Activated T-cell treated with anti-CD3 and anti-CD28 coated beads for 1 hour (primary cell): ENCODE measurements at regions not wholly inside any gene's neighbourhood (a gene's known extent, or its start where the extent isn't known, plus 50 kb on each side); places are given as distances from the start of the nearest gene placed in this dataset.
"Not testable (repeated sequence)": the region's sequence is repeated elsewhere in the genome, so short reads cannot be mapped to it uniquely, and the experiment has no call there.

Experiments
- DNase-seq: peaks from one replicate; pipeline ENCODE4 v3.0.0-alpha.2; 2020; ENCODE audit warnings: low read depth

DNA sequence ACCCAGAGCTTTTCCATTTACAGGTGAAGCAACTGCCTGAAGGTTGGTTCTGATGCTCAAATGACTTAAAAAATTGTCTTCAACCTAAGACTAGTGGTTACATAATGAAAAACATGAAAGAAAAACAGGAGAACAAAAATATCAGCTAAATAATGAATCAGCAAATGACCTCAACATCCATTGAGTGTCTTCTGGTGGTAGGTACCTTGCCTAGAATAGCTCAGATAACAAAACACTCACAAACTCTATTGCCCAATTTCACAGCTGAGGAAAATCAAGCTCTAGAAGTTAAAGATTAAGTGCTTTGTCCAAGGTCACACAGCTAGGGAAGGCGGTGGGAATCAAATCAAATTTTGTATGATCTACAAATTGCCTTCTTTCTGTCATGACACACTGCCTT lies 304.6 kb upstream of the CDH11 start:
- no peak for DNase-seq

DNA sequence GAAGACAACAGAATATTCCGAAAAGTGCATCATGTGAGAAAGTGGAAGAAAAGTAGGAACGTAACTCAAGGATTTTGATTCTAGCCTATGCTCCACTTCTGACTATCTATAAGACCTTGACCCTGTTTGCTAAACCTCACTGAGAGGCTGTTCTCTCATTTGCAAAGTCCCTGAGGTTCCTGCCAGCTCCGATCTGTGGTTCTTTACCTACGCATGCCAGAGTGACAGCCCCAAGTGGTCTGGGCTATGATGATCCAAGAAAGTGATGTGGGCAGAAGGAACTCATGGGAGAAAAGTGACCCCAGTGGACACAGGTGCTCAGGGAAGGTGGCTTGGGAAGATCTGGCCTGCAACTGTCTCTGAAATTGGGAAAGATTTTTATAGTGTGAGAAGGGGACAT lies 301.1 kb upstream of the CDH11 start:
- DNase-seq, result no peak

DNA sequence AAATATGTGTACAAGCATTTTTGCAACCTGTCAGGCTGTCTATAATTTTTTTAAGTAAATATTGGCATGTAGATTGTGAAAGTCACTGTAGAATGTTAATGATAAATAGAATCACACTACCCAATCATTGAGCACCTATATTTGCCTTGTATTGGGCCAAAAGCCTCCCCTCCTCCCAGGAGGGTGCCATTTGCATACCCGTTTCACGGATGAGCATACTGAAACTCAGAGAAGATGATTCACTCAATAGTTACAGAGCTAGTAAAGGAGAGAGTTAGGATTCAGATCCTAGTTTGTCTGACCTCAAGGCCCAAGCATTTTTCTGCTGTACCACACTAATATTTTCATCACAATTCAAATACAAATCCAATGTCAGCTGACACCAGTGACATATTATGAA lies 299.7 kb upstream of the CDH11 start:
- DNase-seq, result no peak

DNA sequence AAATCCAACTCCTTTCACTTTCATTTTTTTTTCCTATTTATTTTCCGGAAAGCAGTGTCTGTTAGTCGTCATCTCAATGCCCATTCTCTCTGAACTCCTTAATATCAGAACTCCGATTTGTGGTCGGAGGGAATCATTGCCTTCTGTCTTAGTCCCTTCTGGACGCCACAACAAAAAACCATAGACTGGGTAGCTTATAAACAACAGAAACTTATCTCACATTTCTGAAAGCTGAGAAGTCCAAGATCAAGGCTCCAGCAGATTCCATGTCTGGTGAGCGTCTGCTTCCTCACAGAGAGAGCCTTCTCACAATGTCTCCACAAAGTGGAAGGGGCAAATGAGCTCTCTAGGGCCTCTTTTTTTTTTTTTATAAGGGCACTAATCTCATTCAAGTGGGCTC lies 296.6 kb upstream of the CDH11 start:
- DNase-seq, result no peak

DNA sequence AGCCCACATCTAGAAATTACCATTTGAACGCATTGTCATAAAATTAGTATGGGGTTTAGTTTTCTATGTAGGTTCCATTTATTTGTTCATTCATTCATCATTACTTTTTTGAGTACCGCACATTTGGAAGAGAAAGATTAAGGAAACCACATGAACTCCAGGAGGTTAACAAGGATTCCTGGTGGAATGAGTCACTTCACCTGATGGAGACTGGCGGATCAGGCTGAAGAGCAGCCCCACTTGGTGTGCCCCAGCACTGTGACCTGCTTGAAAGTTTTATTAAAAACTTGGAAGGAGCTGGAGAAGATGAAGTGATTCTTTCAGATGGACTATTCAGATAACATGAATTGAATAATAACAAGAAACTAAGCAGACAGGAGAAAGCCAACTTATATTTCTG lies 293.6 kb upstream of the CDH11 start:
- DNase-seq, result no peak

DNA sequence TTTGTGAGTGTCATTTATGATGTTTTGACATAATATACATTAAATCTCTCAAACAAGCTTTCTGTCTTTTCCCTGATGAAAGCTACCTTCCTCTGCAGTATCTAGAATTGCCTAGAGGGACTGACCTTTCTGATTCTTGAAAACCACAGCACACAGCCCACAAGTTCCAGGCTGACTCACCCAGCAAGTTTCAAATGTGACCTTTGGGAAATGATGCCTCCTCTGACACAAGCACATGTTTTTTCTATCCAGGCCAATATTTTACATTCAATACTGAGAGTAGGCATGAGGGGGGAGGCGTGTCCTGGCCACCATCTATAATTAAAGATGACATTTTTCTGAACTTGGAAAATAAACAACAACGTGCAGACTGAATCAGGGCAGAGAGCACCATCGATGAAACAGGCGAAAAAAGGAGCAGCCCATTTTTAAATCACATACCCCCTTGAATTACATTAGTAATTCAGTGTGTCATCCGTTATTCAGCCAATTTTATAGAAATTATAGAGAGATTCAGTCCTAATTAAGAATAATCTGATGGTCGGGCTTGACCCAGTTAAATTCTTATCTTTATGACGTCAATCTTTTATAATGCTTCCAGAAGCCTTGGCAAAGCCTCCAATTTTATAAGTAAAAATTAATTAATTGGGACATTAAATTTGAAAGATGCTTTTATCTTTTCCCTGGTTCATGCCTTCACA lies 292.6 kb upstream of the CDH11 start:
- no peak for DNase-seq

DNA sequence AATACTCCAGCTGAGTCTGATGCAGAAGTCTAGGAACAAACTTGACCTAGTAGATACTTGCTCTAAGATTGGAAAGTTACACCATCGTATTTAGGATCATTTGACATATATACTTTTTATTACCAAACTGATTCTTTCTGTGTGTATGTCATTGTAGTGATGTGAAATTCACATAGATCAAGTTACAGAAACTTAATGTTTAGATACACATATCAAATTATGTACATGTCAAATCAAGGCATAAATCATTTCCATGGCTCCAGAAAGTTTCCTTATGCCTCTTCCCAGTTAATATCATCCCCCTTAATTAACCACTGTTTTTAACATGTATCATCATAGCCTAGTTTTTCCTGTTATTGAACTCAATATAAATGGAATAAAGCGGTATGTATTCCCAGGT lies 292.0 kb upstream of the CDH11 start:
- DNase-seq, result no peak

DNA sequence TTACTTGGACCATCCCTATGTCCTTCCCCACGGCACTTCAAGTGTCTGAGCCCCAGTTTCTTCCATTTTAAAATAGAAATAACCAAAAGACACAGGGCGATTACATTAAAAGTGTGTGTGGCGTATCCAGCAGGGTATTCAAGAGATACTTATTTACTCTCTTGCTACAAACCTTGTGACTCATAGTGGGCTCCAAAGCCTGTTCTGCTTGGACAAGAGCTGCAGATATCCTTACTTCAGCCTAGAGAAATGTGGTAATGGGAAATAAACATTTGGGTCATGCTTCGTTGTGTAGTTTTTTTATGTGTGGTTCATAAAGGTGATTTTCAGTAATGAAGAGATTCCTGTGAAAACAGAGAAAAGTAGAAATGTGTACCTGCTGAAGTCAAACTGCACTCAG lies 288.9 kb upstream of the CDH11 start:
- no peak for DNase-seq

DNA sequence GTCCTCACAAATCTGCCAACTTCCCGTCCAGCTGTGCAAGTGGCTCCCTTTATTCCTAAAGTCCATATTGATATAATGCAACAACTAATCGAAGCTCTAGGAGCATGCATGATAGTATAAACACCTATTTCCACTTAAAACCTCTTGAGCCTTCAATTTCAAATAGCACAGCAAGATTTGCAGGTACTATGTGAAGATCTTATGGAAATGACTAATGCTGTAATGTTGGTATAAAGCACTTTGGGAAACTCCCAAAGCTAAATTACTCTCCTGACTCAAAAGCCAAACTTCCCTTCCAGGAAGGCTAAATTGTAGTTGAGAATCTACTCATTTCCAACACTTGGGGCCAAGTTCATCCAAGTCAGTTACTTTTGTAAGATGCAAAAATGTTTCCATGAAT lies 287.6 kb upstream of the CDH11 start:
- no peak for DNase-seq

DNA sequence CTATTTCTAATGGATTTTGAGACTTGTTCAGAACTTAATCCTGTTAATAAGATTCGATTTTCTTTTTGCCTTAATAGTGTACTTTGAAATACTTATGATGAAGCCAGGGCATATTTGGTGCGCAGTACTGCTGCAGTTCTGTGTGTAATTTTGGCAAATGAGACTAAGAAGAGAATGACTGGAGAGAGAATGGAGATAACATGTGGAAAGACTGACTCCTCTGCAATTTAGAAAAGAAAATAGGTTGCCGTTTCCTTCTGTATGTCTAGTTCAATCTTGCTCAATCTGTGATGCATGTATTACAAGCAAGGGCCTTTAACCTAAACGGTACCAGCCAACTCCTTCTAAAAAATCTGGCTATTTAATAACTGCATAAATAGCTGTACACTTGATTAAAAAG lies 285.1 kb upstream of the CDH11 start:
- DNase-seq, result no peak

DNA sequence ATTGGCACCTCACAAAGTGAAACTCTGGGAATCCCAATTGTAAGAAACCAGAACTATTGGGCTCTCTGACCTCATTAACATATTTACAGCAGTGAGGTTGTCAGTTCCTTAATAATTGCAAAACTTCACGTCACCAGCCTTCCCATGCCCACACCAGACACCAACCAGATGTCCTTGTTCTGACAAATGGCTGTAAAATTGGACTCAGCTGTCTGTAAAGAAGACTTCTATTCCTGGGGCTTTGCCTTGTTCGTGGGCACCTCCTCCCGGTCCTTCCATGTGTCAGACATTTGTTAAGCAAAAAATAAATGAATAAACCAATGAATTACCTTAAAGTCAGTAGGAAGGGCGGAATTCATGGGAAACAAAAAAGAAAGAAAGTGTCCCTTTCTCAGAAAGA lies 284.3 kb upstream of the CDH11 start:
- DNase-seq, result no peak

DNA sequence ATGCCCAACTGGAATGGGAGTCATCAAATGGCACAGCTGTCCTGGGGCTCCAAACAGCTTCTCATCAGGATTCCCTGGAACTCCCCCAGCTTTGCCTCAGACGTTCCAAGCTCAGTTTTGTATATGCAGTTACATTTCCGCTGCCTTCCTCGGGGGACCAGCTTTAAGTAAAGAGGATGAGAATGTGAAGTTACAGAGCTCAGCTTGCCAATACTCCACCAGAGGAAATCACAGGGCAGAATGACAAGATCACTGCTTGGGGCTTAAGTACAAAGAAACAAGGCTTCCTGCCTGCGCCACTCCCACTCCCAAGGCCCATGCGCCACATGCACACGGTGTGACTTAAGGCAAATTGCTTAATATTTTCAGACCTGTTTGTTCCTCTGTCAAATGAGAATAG lies 272.4 kb upstream of the CDH11 start:
- DNase-seq, result no peak

DNA sequence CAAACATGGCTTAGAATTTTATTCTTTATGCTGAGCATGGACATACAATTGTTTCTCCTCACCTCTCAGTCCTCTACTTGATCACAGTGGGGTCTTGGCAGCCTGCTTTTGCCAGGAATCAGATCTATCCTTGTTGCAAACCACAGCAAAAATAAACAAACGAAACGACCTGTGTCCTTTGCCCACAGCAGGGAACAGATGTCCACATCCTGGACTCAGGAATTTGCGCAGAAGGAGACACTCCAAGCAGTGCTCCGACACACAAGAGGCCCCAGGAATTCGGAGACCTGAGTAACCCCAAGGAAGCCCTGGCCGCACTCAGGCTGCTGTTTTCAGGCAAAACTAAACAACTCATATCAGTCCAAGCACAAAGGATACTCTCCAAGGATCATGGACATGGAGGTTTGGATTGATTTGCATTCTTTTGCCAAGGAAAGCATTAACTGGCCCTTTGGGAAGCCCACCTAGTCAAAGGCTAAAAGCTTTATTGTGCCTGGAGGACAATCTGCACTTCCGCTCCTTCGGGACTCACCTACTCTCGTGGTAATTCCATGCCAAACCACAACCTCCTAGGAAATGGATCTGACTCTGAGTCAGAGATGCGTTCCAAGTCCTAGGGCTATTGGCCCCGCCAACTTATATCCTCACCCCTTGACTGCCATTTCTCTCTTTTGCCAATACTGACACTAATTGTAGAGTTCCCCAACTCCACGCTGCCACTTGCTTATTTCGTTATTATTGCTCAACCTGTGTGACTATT lies 271.1 kb upstream of the CDH11 start:
- DNase-seq, result no peak

DNA sequence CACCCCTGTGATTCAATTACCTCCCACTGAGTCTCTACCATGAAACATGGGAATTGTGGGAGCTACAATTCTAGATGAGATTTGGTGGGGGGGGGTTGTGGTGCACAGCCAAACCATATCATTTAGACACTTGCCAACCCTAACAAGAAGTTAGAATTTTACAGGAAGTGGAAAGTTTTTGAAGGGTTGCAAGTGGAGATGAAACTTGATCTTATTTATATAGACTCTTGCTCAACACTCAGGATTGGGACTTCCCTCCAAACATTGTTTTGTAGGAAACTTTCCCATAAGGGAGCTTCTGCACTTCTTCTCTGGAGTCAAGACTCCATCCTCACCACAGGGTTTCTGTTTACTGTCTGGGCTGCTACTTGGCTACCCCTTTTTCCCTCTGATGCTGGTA lies 266.7 kb upstream of the CDH11 start:
- no peak for DNase-seq

DNA sequence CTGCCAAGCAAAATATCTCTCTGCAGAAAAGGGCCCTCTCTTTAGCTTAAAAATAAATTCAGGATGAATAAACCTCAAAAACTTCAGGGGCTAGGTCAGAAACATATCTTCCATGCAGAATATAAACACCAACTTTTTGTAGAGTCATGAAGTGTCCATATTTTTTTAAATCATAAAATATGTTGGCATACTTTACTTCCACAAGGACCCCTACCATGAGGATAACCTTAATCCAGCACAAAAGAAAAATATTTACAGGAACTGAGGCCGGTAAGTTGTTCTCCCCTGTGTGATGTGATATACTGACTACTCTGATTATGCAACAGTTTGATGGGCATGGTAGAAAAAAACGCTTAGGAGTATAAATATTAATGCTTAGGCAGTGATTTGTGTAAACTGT lies 264.8 kb upstream of the CDH11 start:
- no peak for DNase-seq

DNA sequence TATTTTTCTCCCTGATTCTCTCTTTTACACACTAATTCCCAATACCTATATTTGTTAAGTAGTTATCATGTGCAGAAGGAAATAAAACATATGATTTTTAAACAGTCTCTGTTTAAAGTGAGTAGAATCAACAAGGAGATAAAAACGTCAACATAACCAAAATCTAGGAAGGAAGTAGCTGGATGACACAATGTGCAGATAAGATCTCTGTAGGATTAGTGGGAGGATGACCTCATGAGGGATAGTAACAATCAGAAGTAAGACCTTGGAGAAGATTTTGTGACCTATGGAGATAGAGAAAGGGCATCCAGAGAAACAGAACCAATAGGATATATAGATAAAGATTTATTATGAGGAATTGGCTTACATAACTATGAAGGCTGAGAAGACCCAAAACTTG lies 262.6 kb upstream of the CDH11 start:
- no peak for DNase-seq

DNA sequence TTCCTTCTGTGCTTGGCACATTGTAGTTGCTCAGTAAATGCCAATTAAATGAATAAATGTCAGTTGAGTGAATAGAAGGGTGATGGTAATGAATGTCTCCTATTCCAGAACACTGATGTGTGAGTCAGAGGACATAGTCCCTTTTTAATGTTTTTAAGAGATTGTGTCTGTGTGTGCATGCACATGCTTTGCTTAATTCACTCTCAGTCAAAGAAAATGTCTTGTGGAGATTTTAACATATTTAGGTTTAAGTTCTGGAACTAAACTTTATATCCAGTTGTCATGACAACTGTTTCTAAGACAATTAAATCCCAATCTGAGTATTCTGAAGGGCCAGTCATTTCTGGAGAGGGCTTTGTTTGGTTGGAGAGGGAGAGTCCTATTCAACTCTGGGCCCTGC lies 255.3 kb upstream of the CDH11 start:
- DNase-seq, result no peak

DNA sequence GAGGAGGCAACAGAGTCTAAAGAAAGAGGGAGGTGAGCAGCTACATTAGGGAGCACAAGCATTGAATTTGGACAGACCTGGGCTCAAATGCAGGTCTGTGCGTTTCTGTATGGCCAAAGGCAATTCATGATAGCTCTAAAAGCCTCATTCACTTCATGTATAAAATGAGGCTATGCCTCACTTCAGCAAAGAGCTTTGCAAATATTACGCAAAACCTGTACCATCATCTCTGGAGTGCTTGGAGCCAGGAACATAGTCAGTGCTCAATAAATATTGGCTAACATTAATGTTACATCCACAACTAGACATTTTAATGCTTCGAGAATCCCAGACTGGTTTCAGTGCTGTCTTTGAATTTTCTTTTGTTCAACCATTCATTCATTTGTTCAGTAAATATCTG lies 254.7 kb upstream of the CDH11 start:
- no peak for DNase-seq

DNA sequence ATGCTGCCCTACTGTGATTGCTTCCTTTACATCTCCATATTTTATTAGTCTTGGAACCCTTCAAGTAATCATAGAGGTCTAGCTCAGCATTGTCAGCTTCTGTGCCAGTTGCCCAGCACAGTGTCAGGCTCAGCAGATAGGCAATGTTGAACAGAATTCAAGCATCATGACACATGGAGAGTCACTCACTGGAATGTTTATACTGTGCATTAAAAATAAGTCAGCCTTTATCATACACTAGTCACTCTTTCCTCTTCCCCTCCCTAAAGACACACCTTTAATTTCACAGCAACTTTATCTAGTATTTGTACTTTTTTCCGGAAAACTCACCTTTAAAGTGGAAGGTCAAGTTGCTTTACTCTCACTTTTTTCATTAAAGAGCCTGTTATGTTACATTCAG lies 253.8 kb upstream of the CDH11 start:
- no peak for DNase-seq

DNA sequence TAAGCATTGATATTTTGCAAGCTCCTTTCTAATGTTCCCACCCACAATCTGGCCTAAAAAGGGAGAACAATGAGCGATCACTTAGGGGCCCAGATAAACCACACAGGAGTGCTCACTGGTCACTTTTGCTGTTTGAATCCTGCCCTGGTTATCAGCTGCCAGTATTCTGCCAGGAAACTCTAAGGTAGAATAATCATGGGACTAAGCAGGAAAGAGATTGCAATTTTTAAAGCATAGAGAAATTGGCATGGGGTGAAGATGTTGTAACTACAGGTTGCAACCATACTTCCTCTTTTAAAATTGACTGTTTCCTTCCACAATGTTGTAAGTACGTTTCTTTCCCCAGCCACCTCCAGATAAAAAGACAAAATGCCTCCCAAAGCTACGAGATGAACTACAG lies 251.2 kb upstream of the CDH11 start:
- DNase-seq, result no peak

DNA sequence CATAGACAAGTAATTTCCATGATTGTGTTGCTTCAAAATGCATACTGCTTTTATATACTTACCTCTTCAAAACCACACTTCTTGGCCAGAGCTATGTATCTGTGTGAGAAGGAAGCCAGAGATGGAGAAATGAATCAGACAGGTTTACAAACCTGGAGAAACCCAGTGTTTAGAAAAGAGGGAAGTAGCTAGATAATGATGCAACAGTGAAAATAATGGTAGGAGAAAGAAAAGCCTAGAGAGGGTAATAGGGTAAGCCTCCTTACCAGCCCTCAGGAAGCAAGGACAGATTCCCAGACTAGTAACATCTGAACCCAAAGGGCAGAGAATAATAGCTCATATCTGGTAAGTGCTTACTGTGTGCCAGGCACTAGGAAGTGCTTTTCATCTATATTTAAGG lies 250.3 kb upstream of the CDH11 start:
- DNase-seq, result no peak

DNA sequence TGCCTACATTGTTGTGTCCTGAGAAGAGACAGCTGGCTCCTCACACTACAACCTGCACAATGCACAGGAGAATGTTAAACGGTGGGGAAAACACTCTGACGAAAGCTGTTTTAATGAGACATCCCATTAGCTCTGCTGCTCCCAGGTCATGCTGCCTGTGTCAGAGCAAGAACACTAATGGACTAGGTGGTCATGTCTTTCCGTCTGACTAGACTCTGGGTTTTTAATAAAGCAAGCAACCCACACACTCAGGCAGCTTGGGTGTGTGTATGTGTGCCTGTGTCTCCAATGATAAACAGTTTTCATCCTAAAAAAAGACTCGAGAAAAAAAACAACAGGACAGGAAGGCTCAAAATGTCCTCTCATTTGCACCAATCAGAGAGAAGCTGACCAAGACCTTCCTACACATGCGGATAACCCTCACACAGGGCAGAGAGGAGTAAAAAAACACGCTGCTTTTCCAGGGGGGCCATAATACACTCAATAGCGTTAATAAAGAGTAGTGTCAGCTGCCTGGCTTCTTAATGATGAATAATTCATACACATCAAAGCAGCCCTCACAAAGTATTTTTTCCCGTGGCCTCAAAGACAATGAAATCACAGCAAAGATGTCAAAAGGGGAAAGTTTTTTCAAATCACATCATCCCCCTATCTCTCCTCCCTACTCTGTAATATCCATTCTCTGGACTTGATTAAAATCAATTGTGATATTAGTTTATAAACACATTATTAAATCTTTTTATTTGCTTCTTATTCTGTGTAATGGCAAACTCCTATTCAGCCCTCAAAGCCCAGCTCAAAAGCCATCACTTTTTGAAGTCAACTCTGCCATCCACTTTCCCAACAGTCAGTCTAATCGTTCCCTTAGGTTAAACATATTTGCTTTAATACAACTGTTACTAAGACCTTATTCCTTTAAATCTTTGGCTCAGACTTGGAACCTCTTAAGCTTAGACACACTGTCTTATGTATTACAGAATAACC lies 244.2 kb upstream of the CDH11 start:
- DNase-seq, result no peak

DNA sequence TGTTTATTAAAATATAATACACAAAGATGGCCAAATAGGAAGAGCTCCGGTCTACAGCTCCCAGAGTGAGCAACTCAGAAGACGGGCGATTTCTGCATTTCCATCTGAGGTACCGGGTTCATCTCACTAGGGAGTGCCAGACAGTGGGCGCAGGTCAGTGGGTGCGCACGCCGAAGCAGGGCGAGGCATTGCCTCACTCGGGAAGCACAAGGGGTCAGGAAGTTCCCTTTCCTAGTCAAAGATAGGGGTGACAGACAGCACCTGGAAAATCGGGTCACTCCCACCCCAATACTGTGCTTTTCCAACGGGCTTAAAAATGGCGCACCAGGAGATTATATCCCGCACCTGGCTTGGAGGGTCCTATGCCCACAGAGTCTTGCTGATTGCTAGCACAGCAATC lies 234.9 kb upstream of the CDH11 start:
- DNase-seq, result not testable (repeated sequence)
